ENCODE measurements at regions not wholly inside any gene's neighbourhood (a gene's known extent, or its start where the extent isn't known, plus 50 kb on each side); places are given as distances from the start of the nearest gene placed in this dataset.
A peak's percentile ranks its signal among the peaks of the same experiment; 100 is the strongest.

DNA sequence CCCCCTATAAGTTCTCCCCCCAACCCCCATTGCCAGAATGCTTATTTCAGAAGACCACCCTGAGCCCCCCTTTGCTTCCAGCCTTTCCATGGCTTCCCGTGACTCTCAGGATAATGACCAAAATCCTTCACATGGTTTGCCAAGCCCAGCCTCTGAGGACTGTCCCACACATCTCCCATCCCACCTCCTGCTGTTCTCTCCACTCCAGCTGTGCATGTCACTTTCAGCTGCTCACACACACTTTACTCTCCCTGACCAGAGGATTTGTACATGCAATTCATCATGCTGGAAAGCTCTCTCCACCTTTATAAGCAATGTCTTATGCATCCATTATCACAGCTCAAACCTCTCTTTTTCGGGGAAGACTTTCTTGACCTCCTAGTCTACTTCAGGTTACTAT lies 164.2 kb downstream of the PRL start:
- Mint-ChIP-seq H3K4me1 (peaks cover 17 to 33% of the 10 kb centered on the region in 2 experiments), H3K27ac (peak overlapping the region in 1 of 3 experiments; percentile 80; a peak in 1 of 7 replicates), H3K36me3 (ENCODE audit: insufficient read depth in 1 of 3, low read depth in 3 of 3) (peaks cover 23 to 35% (median 27%) of the 10 kb centered on the region in 3 experiments), H3K4me3 (no peak overlapping the region), H3K27me3 (ENCODE audit: low read depth) (no peaks in the 10 kb centered on the region), H3K9me3 (peaks cover under 1 to 3% of the 10 kb centered on the region in 2 experiments; a peak in 3 of 5 replicates)
- no peak overlapping the region for H2BK5ac ChIP-seq (ENCODE audit: insufficient read length, low read length)
- H2AK5ac ChIP-seq (ENCODE audit: insufficient read length, low read length), result no peak overlapping the region
- H2BK12ac ChIP-seq (ENCODE audit: insufficient read length, low read depth, low read length), result no peak overlapping the region
- no peak overlapping the region for H3K9ac ChIP-seq (ENCODE audit: extremely low read depth, insufficient read length, low read length)
- H3K23me2 ChIP-seq (ENCODE audit: insufficient read length, low read depth, low read length, poor library complexity, severe bottlenecking), result no peaks in the 10 kb centered on the region
- H3K79me1 ChIP-seq (ENCODE audit: insufficient read depth, low read depth, low read length, poor library complexity, severe bottlenecking), result no peaks in the 10 kb centered on the region
- H4K20me1 ChIP-seq (ENCODE audit: control insufficient read depth, insufficient read depth, insufficient read length), result no peaks in the 10 kb centered on the region
- H3K4ac ChIP-seq (ENCODE audit: low read depth, low read length), result no peak overlapping the region
- H2BK20ac ChIP-seq (ENCODE audit: low read depth, low read length, poor library complexity, severe bottlenecking), result no peak overlapping the region
- no peaks in the 10 kb centered on the region for H3K27me3 ChIP-seq (ENCODE audit: insufficient read depth, low read length)
- no peak overlapping the region; the same call in 1 of the 2 replicates for H3K14ac ChIP-seq (ENCODE audit: insufficient read depth, low read length)
- no peak overlapping the region for H4K91ac ChIP-seq (ENCODE audit: insufficient read length, low read depth, low read length)
- H2BK120ac ChIP-seq (ENCODE audit: low read depth, low read length, poor library complexity, severe bottlenecking), result no peak overlapping the region
- no peak overlapping the region for H2AFZ ChIP-seq (ENCODE audit: low read length)
- no peaks in the 10 kb centered on the region for H3K79me2 ChIP-seq (ENCODE audit: insufficient read depth, low read length)
- TF ChIP-seq, protein P1, sequence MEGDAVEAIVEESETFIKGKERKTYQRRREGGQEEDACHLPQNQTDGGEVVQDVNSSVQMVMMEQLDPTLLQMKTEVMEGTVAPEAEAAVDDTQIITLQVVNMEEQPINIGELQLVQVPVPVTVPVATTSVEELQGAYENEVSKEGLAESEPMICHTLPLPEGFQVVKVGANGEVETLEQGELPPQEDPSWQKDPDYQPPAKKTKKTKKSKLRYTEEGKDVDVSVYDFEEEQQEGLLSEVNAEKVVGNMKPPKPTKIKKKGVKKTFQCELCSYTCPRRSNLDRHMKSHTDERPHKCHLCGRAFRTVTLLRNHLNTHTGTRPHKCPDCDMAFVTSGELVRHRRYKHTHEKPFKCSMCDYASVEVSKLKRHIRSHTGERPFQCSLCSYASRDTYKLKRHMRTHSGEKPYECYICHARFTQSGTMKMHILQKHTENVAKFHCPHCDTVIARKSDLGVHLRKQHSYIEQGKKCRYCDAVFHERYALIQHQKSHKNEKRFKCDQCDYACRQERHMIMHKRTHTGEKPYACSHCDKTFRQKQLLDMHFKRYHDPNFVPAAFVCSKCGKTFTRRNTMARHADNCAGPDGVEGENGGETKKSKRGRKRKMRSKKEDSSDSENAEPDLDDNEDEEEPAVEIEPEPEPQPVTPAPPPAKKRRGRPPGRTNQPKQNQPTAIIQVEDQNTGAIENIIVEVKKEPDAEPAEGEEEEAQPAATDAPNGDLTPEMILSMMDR (conservative IDR thresholded peaks at IDR 0.05), result no peak
- no peak overlapping the region for H2BK15ac ChIP-seq (ENCODE audit: low read depth, low read length)
- no peak overlapping the region for H3K4me2 ChIP-seq (ENCODE audit: insufficient read depth, insufficient read length, low read length)
- H3T11ph ChIP-seq (ENCODE audit: low read length), result no peak overlapping the region
- H3K27ac ChIP-seq (ENCODE audit: insufficient read length, low read depth, low read length), result no peak overlapping the region
- no peak overlapping the region for H4K8ac ChIP-seq (replicated peaks; ENCODE audit: insufficient read length, low read depth, low read length)
- H3K4me1 ChIP-seq (ENCODE audit: insufficient read depth, low read length), result peaks cover 4% of the 10 kb centered on the region; the same call in 1 of the 2 replicates
- H3K18ac ChIP-seq (ENCODE audit: insufficient read length, low read depth, low read length), result no peak overlapping the region
- no peak overlapping the region for H4K5ac ChIP-seq (ENCODE audit: insufficient read length, low read depth, low read length)
- no peaks in the 10 kb centered on the region for H3K9me3 ChIP-seq (ENCODE audit: control insufficient read depth, low read depth, low read length)
- no peak overlapping the region for H3K56ac ChIP-seq (ENCODE audit: insufficient read length, low read depth, low read length)
- no peak for DNase-seq
- H3K23ac ChIP-seq (ENCODE audit: insufficient read length, low read depth, low read length), result no peak overlapping the region
- WGBS (ENCODE audit: extremely low coverage, insufficient read length, low lambda C conversion rate), result no CpG with 5 or more reads among the region's 2 CpGs
